GM10248 (cell line): ENCODE measurements at regions not wholly inside any gene's neighbourhood (a gene's known extent, or its start where the extent isn't known, plus 50 kb on each side); places are given as distances from the start of the nearest gene placed in this dataset.

ENCODE experiments used
- CTCF ChIA-PET: fragments of 300-600 bp; sonication (Branson Sonifier 250); formaldehyde crosslinking; extraction: SDS; loops from one replicate; lab custom pipeline; 2021; ENCODE audit warnings: antibody characterized with exemption; lab: Yijun Ruan, JAX
- POLR2A ChIA-PET: fragments of 350-650 bp; sonication (Branson Sonifier 250); formaldehyde crosslinking; extraction: SDS; loops from one replicate; lab custom pipeline; 2020; ENCODE audit warnings: antibody characterized with exemption; lab: Yijun Ruan, JAX
- DNase-seq: peaks from one replicate; pipeline ENCODE4 v3.0.0; 2012; ENCODE audit errors: extremely low spot score
- CTCF ChIP-seq: IDR thresholded peaks from 2 replicates; pipeline ENCODE4 v1.5.1; 2012; ENCODE audit warnings: mild to moderate bottlenecking, low read depth; ENCODE audit errors: extremely low read depth, missing control alignments, control extremely low read depth

DNA sequence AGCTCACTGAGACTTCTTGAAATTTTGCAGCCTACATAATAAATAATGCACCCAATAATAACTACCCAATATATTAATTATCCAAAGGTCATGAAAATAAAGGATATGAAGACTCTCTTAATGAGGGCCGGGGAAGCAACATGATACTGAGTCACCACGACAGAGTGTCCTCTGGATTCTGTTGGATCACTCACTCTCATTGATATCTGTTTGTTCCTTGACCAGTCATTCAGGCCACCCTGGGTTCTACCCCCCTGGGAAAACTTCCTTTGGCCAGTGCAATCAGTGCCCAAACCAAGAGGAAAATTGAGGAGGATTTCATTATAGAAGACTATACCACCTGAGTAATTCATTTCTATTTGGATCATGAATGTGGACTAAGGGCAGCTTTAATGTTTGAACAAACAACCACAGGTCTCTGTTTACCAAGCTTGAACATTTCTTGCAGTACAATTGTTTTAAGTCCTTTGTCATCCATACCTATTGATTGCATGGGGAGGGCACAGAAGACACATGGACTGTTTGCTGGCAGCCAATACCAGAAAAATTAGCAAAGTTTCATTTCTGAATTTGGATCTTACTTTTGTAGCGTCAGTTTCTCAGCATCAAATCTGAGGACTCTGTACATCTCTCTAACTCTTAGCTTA, 137.2 kb upstream of the FGGY start:
- CTCF ChIA-PET = interaction anchor here (0.7 to 1.5 kb wide), 3 partner anchors 11 to 600 kb away, joined by 3 read pairs; no protein-coding TSS in a partner anchor
- POLR2A ChIA-PET = no interaction called here
- DNase-seq = no peak
- TF ChIP-seq CTCF = no peak

GRCh38 chr1:59161136-59161535, 135.8 kb upstream of the FGGY start:
- no peak for TF ChIP-seq CTCF
- ChIA-PET CTCF (interaction anchor here (1.5 to 1.7 kb wide), 2 partner anchors 9 to 11 kb away, joined by 3 to 6 read pairs; no protein-coding TSS in a partner anchor), POLR2A (no interaction called here)
- no peak for DNase-seq

- no peak for DNase-seq
- ChIA-PET POLR2A (no interaction called here), CTCF (interaction anchor here (0.7 to 1.7 kb wide), 2 partner anchors 10 to 50 kb away, joined by 3 to 6 read pairs; no protein-coding TSS in a partner anchor)
- no peak for TF ChIP-seq CTCF
Observed at GRCh38 chr1:59162665-59163064, 134.2 kb upstream of the FGGY start.

DNA sequence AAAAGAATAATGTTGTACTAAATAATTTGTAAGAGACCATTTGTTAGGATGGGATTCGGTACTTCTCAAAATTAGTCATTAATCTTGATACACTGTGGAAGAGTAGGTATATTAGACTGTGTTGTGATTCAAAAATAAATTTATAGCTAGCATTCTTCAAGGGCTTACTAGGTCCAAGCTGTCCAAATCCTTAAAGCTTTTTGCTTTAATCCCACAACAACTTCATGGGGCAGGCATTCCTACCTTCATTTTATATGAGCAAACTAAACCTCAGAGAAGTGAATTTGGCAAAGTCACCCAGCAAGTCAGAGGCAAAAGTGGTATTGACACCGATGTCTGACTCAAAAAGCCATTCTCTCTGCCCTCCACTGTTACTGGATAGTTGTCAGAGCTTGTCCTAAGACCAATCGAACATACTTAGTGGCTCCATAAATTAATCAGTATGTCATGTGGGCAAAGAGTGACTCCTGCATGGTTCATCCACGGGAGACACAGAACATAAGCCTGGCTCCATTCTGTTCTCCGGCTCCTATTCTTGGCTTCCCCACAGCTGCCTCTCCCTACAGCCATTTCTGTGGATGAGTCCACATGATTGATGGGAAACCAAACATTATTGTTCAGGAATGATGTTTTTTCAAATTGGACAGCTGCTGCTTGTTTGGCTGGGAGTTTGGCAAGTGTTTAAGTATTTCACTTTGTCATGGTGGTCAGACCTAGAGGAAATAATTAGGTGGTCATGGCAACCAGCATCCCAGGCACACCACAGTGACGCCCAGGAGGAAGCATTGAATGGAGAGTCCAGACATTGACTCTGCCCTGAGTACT, 133.4 kb upstream of the FGGY start:
- no peak for DNase-seq
- no peak for TF ChIP-seq CTCF
- POLR2A ChIA-PET = no interaction called here
- CTCF ChIA-PET = interaction anchor here (0.7 to 1.3 kb wide), 3 partner anchors 8 to 50 kb away, joined by 3 read pairs; no protein-coding TSS in a partner anchor

DNA sequence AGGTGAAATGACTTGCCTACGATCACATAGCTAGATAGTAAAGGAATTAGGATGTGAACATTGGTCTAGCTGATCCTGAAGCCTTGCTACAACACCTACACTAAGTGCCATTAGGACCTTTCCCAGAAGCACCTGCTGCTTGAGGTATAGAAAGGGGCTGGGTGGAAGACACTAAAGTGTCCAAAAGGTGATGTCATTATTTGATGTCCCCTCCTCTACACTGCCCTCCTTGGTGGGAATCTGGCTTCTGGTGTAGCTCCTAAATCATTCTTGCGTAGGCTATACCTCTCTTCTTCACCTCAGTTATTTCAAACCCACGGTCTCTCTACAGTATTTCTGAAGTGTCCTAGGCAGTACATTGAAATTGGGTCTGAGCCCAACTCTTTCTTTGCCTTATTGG, 132.5 kb upstream of the FGGY start:
- no peak for TF ChIP-seq CTCF
- CTCF ChIA-PET = interaction anchor here (0.8 to 1.3 kb wide), 3 partner anchors 9 to 31 kb away, joined by 3 read pairs; no protein-coding TSS in a partner anchor
- no peak for DNase-seq
- POLR2A ChIA-PET = no interaction called here

GRCh38 chr1:59165353-59165752, 131.5 kb upstream of the FGGY start:
- POLR2A ChIA-PET = no interaction called here

More at GRCh38 chr1:59165353-59165752, 131.5 kb upstream of the FGGY start:
- CTCF ChIA-PET = no interaction called here
- TF ChIP-seq CTCF = no peak
- DNase-seq = no peak
